ENCODE measurements at regions not wholly inside any gene's neighbourhood (a gene's known extent, or its start where the extent isn't known, plus 50 kb on each side); places are given as distances from the start of the nearest gene placed in this dataset.

DNA sequence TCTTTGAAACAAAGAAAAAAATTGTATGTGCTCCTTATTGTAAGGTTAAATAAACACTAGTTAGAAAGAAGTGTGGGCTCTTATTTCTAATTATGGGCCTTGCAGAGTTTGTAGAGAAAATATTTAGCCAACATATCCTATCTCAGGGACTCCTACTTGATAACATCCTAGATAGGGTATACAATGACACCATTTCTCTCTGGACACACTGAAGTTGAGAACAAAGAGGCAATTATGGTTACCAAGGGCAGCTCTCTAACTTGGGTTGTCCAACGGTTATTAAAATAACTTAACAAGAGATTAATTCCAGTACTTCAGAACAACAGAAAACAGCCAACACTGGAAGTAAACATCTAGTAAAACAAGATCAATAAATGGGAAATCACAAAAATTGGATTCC is 69.0 kb upstream of the ZC3H11B start:
- TF ChIP-seq RAD21 (IDR thresholded peaks at IDR 0.05; ENCODE audit: low read depth) (no peak), POLR2AphosphoS5 (IDR thresholded peaks at IDR 0.05; ENCODE audit: low read depth, low read length) (no peak), YY1 (IDR thresholded peaks at IDR 0.05; ENCODE audit: extremely low read depth, insufficient replicate concordance, low read depth, low read length) (no peak), JUND (IDR thresholded peaks at IDR 0.05) (no peak), CEBPB (IDR thresholded peaks at IDR 0.05; ENCODE audit: low read depth) (no peak), SP1 (IDR thresholded peaks at IDR 0.05; ENCODE audit: low read depth) (no peak), POLR2A (IDR thresholded peaks at IDR 0.05; ENCODE audit: borderline replicate concordance, extremely low read depth, insufficient read depth, insufficient read length) (no peak), SRF (IDR thresholded peaks at IDR 0.05; ENCODE audit: low read depth) (no peak), EZH2 (IDR thresholded peaks at IDR 0.05) (no peak)
- TF ChIP-seq, protein P1, sequence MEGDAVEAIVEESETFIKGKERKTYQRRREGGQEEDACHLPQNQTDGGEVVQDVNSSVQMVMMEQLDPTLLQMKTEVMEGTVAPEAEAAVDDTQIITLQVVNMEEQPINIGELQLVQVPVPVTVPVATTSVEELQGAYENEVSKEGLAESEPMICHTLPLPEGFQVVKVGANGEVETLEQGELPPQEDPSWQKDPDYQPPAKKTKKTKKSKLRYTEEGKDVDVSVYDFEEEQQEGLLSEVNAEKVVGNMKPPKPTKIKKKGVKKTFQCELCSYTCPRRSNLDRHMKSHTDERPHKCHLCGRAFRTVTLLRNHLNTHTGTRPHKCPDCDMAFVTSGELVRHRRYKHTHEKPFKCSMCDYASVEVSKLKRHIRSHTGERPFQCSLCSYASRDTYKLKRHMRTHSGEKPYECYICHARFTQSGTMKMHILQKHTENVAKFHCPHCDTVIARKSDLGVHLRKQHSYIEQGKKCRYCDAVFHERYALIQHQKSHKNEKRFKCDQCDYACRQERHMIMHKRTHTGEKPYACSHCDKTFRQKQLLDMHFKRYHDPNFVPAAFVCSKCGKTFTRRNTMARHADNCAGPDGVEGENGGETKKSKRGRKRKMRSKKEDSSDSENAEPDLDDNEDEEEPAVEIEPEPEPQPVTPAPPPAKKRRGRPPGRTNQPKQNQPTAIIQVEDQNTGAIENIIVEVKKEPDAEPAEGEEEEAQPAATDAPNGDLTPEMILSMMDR (IDR thresholded peaks at IDR 0.05 in 2 of 3, conservative IDR thresholded peaks at IDR 0.05 in 1 of 3; ENCODE audit: borderline replicate concordance in 1 of 3, insufficient read depth in 1 of 3, low read depth in 2 of 3, low read length in 2 of 3), result no peak
- TF ChIP-seq, protein P2, sequence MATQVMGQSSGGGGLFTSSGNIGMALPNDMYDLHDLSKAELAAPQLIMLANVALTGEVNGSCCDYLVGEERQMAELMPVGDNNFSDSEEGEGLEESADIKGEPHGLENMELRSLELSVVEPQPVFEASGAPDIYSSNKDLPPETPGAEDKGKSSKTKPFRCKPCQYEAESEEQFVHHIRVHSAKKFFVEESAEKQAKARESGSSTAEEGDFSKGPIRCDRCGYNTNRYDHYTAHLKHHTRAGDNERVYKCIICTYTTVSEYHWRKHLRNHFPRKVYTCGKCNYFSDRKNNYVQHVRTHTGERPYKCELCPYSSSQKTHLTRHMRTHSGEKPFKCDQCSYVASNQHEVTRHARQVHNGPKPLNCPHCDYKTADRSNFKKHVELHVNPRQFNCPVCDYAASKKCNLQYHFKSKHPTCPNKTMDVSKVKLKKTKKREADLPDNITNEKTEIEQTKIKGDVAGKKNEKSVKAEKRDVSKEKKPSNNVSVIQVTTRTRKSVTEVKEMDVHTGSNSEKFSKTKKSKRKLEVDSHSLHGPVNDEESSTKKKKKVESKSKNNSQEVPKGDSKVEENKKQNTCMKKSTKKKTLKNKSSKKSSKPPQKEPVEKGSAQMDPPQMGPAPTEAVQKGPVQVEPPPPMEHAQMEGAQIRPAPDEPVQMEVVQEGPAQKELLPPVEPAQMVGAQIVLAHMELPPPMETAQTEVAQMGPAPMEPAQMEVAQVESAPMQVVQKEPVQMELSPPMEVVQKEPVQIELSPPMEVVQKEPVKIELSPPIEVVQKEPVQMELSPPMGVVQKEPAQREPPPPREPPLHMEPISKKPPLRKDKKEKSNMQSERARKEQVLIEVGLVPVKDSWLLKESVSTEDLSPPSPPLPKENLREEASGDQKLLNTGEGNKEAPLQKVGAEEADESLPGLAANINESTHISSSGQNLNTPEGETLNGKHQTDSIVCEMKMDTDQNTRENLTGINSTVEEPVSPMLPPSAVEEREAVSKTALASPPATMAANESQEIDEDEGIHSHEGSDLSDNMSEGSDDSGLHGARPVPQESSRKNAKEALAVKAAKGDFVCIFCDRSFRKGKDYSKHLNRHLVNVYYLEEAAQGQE (IDR thresholded peaks at IDR 0.05; ENCODE audit: low read depth), result no peak
- TF ChIP-seq, protein P3, sequence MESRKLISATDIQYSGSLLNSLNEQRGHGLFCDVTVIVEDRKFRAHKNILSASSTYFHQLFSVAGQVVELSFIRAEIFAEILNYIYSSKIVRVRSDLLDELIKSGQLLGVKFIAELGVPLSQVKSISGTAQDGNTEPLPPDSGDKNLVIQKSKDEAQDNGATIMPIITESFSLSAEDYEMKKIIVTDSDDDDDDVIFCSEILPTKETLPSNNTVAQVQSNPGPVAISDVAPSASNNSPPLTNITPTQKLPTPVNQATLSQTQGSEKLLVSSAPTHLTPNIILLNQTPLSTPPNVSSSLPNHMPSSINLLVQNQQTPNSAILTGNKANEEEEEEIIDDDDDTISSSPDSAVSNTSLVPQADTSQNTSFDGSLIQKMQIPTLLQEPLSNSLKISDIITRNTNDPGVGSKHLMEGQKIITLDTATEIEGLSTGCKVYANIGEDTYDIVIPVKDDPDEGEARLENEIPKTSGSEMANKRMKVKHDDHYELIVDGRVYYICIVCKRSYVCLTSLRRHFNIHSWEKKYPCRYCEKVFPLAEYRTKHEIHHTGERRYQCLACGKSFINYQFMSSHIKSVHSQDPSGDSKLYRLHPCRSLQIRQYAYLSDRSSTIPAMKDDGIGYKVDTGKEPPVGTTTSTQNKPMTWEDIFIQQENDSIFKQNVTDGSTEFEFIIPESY (IDR thresholded peaks at IDR 0.05; ENCODE audit: extremely low read depth, insufficient replicate concordance, low read length), result no peak
- TF ChIP-seq, protein P4, sequence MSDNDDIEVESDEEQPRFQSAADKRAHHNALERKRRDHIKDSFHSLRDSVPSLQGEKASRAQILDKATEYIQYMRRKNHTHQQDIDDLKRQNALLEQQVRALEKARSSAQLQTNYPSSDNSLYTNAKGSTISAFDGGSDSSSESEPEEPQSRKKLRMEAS (IDR thresholded peaks at IDR 0.05), result no peak

Measured in HCT116 (cell line).